Peyer's patch (tissue), 4 donors: ENCODE measurements at regions not wholly inside any gene's neighbourhood (a gene's known extent, or its start where the extent isn't known, plus 50 kb on each side); places are given as distances from the start of the nearest gene placed in this dataset.

Source experiments
- CTCF ChIP-seq, 6 experiments: fragments of 450-650 bp in 4 of 6; fragments of 200-600 bp in 2 of 6; sonication (generic) in 1 of 6; IDR thresholded peaks; one replicate each; pipeline ENCODE4 v1.5.1; 2017 to 2019; ENCODE audit warnings: antibody characterized with exemption in 6 of 6, mild to moderate bottlenecking in 3 of 6, moderate library complexity in 1 of 6
- POLR2A ChIP-seq, 2 donors: fragments of 450-650 bp; IDR thresholded peaks; one replicate each; pipeline ENCODE4 v1.5.1; 2017; ENCODE audit warnings: antibody characterized with exemption in 2 of 2, mild to moderate bottlenecking in 2 of 2, moderate library complexity in 2 of 2

- no peak for TF ChIP-seq POLR2A (IDR thresholded peaks at IDR 0.05)
- no peak for TF ChIP-seq CTCF (IDR thresholded peaks at IDR 0.05)
Observed at GRCh38 chr4:180630012-180630665, 1613.1 kb upstream of the TENM3 start.
